ENCODE measurements at regions not wholly inside any gene's neighbourhood (a gene's known extent, or its start where the extent isn't known, plus 50 kb on each side); places are given as distances from the start of the nearest gene placed in this dataset.

DNA sequence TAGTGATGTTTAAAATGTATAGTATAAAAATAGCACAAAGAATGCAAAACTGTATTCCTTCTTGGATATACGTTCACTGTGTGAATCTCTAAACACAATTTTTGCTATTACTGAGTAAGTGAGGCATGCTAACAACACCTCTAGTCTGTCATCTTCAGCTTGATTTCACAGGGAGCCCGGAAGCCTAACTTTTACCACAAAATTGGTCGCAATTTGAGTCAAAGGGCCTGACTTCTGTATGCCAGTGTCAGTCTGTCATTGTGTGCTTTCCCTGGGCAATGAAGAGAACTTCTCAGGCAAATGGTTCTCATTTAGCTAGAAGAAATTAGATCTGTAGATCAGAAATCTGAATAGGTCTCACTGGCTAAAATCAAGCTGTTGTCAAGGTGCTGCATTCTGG, 1059.5 kb downstream of the FAM181B start:
- TF ChIP-seq, protein P1, sequence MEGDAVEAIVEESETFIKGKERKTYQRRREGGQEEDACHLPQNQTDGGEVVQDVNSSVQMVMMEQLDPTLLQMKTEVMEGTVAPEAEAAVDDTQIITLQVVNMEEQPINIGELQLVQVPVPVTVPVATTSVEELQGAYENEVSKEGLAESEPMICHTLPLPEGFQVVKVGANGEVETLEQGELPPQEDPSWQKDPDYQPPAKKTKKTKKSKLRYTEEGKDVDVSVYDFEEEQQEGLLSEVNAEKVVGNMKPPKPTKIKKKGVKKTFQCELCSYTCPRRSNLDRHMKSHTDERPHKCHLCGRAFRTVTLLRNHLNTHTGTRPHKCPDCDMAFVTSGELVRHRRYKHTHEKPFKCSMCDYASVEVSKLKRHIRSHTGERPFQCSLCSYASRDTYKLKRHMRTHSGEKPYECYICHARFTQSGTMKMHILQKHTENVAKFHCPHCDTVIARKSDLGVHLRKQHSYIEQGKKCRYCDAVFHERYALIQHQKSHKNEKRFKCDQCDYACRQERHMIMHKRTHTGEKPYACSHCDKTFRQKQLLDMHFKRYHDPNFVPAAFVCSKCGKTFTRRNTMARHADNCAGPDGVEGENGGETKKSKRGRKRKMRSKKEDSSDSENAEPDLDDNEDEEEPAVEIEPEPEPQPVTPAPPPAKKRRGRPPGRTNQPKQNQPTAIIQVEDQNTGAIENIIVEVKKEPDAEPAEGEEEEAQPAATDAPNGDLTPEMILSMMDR (IDR thresholded peaks at IDR 0.05; ENCODE audit: low read depth, low read length, poor library complexity, severe bottlenecking), result no peak
- no peak for TF ChIP-seq EZH2phosphoT487 (IDR thresholded peaks at IDR 0.05; ENCODE audit: borderline replicate concordance, low read length)
